ENCODE measurements at regions not wholly inside any gene's neighbourhood (a gene's known extent, or its start where the extent isn't known, plus 50 kb on each side); places are given as distances from the start of the nearest gene placed in this dataset.
A peak's percentile ranks its signal among the peaks of the same experiment; 100 is the strongest.
"Not testable (repeated sequence)": the region's sequence is repeated elsewhere in the genome, so short reads cannot be mapped to it uniquely, and the experiment has no call there.

DNA sequence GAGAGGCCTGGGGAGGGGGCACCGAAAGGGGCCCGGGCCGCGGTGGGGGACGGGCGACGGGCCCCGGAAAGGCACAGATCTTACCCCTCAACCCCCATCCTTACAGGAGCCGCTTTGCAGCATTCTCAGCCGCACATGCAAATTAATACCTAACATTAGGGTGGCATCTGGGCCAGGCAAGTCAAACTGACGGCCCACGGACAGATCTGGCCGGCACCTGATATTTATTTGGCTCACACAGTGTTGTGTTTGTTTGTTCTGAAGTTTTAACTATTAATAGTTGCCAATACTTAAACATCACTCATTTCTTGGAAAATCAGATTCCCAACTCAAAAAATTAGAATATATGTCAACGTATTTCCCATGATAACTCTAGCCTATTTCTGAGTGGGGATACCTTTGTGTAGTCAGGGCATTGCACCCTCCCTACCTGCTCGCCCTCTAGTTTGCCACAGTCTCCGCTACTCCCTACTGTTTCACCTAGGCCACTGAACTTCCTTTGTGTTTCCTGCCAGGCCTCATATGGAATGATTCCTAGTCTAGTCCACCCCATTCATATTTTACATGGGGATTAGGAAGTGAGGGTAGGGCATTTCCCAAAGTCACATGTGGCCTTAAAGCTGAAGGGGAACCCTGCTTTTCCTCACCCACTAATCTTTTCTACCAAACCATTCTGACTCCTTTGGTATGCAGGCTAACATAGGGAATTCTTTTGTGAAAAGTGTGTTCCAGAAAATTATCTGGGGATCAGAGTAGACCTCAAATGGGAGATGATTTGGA is 71.9 kb upstream of the LARP1 start:
- no peak overlapping the region for H3K27ac ChIP-seq (ENCODE audit: low read depth, low read length)
- H3K9me3 ChIP-seq (ENCODE audit: control insufficient read depth, insufficient read depth, low read length), result peaks cover 4% of the 10 kb centered on the region
- no peaks in the 10 kb centered on the region for H3K27me3 ChIP-seq (ENCODE audit: control insufficient read depth, insufficient read depth, low read length)
- no peak for DNase-seq (ENCODE audit: low read depth in 4 of 6, low spot score in 6 of 6)
- H3K4me3 ChIP-seq (ENCODE audit: low read depth, low read length), result peak overlapping the region; percentile 61
- no peaks in the 10 kb centered on the region for H3K36me3 ChIP-seq (ENCODE audit: control insufficient read depth, insufficient read depth, low read length)
- 0% methylated on average over 9 of the region's 16 CpGs for WGBS (ENCODE audit: insufficient coverage)
- peaks cover 15% of the 10 kb centered on the region for H3K4me1 ChIP-seq (ENCODE audit: control insufficient read depth, insufficient read depth, low read length)

DNA sequence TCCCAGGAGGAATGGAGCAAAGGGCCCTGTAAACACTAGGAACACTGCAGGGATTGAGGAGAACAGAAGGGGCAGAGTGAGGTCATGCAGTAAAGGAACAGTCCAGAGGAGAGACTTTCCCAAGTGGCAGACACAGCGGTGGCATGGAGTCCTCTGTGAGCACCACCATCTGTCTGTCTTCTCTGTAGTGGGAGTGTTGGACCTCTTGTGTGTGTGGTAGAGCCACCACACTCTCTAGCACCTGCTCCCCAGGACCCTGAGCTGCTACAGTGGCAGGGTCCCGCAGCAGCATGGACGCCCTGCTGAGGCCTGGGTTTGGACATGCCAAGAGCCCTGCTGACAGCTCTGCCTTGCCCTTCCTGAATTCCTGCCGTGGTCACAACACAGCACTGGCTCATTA is 75.7 kb upstream of the LARP1 start:
- H3K4me3 ChIP-seq (ENCODE audit: low read depth, low read length), result no peak overlapping the region
- no peak overlapping the region for H3K27ac ChIP-seq (ENCODE audit: low read depth, low read length)
- no peaks in the 10 kb centered on the region for H3K27me3 ChIP-seq (ENCODE audit: control insufficient read depth, insufficient read depth, low read length)
- H3K36me3 ChIP-seq (ENCODE audit: control insufficient read depth, insufficient read depth, low read length), result no peaks in the 10 kb centered on the region
- no peak for DNase-seq (ENCODE audit: low read depth in 4 of 6, low spot score in 6 of 6)
- no peaks in the 10 kb centered on the region for H3K9me3 ChIP-seq (ENCODE audit: control insufficient read depth, insufficient read depth, low read length)
- WGBS (ENCODE audit: insufficient coverage), result 69% methylated on average over 3 of the region's 4 CpGs
- H3K4me1 ChIP-seq (ENCODE audit: control insufficient read depth, insufficient read depth, low read length), result peaks cover 15% of the 10 kb centered on the region

DNA sequence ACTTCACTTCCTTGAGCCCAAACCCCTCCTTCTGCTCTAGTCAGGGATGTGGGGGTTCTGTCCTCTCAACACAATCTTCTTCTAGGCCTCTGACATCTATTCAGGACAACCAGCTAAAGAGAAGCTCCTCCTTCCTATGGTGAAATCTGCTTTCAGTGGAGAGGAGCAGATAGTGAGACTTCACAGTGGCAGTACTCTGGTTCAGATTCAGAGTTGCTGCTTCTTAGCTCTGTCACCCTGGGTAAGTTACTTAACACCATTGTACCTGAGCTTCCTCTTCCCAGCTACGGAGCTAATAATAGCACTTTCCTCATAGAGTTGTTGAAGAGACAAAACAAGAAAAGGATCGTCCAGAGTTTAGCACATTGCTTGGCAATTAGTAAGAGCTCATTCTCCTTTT is 77.3 kb upstream of the LARP1 start:
- Histone ChIP-seq H3K9me3 (ENCODE audit: control insufficient read depth, insufficient read depth, low read length) (no peaks in the 10 kb centered on the region), H3K27ac (ENCODE audit: low read depth, low read length) (no peak overlapping the region), H3K36me3 (ENCODE audit: control insufficient read depth, insufficient read depth, low read length) (no peaks in the 10 kb centered on the region), H3K27me3 (ENCODE audit: control insufficient read depth, insufficient read depth, low read length) (no peaks in the 10 kb centered on the region), H3K4me1 (ENCODE audit: control insufficient read depth, insufficient read depth, low read length) (peaks cover 9% of the 10 kb centered on the region), H3K4me3 (ENCODE audit: low read depth, low read length) (no peak overlapping the region)
- DNase-seq (ENCODE audit: low read depth in 4 of 6, low spot score in 6 of 6), result no peak
- no CpG with 5 or more reads among the region's 2 CpGs for WGBS (ENCODE audit: insufficient coverage)

DNA sequence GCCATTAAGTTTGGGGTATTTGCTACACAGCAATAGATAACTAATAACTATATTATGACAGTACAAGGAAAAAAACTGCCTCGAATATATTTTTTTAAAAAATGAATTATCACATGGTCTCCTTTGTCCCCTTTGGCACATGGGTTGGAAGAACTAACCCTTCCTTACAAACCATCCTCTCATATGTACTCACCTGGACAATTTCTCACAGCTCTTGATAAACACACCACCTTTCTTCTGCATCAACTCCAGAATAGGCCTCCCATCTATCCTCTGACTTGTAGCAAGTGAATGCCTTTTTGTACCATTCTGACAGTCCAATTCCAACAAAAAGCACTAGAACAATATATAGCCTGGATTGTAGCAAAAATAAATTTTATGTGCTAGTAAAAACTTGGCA is 78.7 kb upstream of the LARP1 start:
- no peak overlapping the region for H3K4me3 ChIP-seq (ENCODE audit: low read depth, low read length)
- H3K36me3 ChIP-seq (ENCODE audit: control insufficient read depth, insufficient read depth, low read length), result no peaks in the 10 kb centered on the region
- H3K9me3 ChIP-seq (ENCODE audit: control insufficient read depth, insufficient read depth, low read length), result no peaks in the 10 kb centered on the region
- H3K27me3 ChIP-seq (ENCODE audit: control insufficient read depth, insufficient read depth, low read length), result no peaks in the 10 kb centered on the region
- WGBS (ENCODE audit: insufficient coverage), result no CpG with 5 or more reads among the region's 1 CpG
- H3K4me1 ChIP-seq (ENCODE audit: control insufficient read depth, insufficient read depth, low read length), result no peaks in the 10 kb centered on the region
- no peak overlapping the region for H3K27ac ChIP-seq (ENCODE audit: low read depth, low read length)
- no peak for DNase-seq (ENCODE audit: low read depth in 4 of 6, low spot score in 6 of 6)

DNA sequence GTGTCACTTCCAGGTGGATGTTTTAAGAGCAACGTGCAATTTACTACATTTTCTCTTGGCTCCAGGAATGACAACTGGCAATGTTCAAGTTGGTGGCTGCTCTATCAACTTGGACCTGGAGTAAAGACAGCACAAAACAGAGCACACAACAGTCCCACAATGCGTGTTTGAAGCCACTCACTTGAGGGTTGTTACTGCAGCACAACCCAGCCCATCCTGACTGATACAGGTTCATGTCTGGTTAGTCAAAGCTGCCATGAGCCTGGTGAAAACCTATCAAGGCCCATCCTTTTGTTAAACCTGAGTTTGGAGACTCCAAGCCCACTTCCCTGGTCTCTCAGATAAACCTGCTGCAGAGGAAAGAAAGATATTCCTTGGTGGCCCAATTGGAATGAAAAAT is 81.1 kb upstream of the LARP1 start:
- 100% methylated on average over 2 of the region's 2 CpGs for WGBS (ENCODE audit: insufficient coverage)

DNA sequence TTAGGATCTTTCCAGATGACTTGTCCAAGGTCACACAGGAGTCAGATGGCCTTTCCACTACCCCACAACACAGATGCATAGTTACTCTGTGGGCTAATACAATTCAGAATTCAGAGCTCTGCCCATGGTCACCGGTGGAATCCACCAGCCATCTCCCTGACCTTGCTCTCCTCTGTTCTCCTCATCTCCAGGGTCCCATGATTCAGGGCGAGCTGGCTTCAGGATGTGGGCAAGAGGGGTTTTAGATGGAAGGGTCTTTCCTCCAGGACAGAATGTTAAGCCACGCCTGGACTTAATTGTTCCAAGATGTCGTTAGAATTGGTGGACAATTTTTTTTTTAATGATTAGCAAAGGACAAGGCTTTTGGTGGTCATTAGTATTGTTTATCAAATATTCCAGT is 81.7 kb upstream of the LARP1 start:
- H3K4me3 ChIP-seq (ENCODE audit: low read depth, low read length), result no peak overlapping the region
- no peaks in the 10 kb centered on the region for H3K9me3 ChIP-seq (ENCODE audit: control insufficient read depth, insufficient read depth, low read length)
- no peak for DNase-seq (ENCODE audit: low read depth in 4 of 6, low spot score in 6 of 6)
- H3K27ac ChIP-seq (ENCODE audit: low read depth, low read length), result no peak overlapping the region
- 83% methylated on average over 1 of the region's 4 CpGs for WGBS (ENCODE audit: insufficient coverage)
- H3K36me3 ChIP-seq (ENCODE audit: control insufficient read depth, insufficient read depth, low read length), result no peaks in the 10 kb centered on the region
- no peaks in the 10 kb centered on the region for H3K4me1 ChIP-seq (ENCODE audit: control insufficient read depth, insufficient read depth, low read length)
- no peaks in the 10 kb centered on the region for H3K27me3 ChIP-seq (ENCODE audit: control insufficient read depth, insufficient read depth, low read length)

More for the DNA sequence above, 81.1 kb upstream of the LARP1 start:
- H3K4me1 ChIP-seq (ENCODE audit: control insufficient read depth, insufficient read depth, low read length), result no peaks in the 10 kb centered on the region
- H3K36me3 ChIP-seq (ENCODE audit: control insufficient read depth, insufficient read depth, low read length), result no peaks in the 10 kb centered on the region
- H3K4me3 ChIP-seq (ENCODE audit: low read depth, low read length), result no peak overlapping the region
- H3K27me3 ChIP-seq (ENCODE audit: control insufficient read depth, insufficient read depth, low read length), result no peaks in the 10 kb centered on the region
- H3K27ac ChIP-seq (ENCODE audit: low read depth, low read length), result no peak overlapping the region
- no peak for DNase-seq (ENCODE audit: low read depth in 4 of 6, low spot score in 6 of 6)
- no peaks in the 10 kb centered on the region for H3K9me3 ChIP-seq (ENCODE audit: control insufficient read depth, insufficient read depth, low read length)

DNA sequence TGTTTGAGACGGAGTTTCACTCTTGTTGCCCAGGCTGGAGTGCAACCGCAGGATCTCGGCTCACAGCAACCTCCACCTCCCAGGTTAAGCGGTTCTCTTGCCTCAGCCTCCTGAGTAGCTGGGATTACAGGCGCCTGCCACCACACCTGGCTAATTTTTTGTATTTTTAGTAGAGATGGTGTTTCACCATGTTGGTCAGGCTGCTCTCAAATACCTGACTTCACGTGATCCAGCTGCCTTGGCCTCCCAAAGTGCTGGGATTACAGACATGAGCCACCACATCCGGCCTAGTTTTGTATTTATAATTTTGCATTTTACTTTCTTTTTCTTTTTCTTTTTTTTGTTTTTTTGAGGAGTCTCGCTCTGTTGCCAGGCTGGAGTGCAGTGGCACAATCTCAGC is 85.3 kb upstream of the LARP1 start:
- H3K27ac ChIP-seq (ENCODE audit: low read depth, low read length); H3K4me1 ChIP-seq (ENCODE audit: control insufficient read depth, insufficient read depth, low read length); H3K27me3 ChIP-seq (ENCODE audit: control insufficient read depth, insufficient read depth, low read length); H3K4me3 ChIP-seq (ENCODE audit: low read depth, low read length); H3K9me3 ChIP-seq (ENCODE audit: control insufficient read depth, insufficient read depth, low read length); DNase-seq (ENCODE audit: low read depth in 4 of 6, low spot score in 6 of 6); H3K36me3 ChIP-seq (ENCODE audit: control insufficient read depth, insufficient read depth, low read length): not testable (repeated sequence)
- WGBS (ENCODE audit: insufficient coverage), result 88% methylated on average over 1 of the region's 8 CpGs

DNA sequence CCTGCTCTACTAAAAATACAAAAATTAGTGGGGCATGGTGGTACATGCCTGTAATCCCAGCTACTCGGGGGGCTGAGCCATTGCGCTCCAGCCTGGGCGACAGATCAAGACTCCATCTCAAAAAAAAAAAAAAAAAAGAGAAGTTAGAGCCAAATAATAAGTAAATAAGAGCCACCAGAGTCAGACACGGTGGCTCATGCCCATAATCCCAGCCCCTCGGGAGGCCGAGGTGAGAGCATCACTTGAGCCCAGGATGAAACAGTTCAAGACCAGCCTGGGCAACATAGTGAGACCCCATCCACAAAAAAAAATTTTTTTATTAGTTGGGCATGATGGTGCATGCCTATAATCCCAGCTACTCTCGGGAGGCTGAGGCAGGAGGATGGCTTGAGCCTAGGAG is 85.8 kb upstream of the LARP1 start:
- H3K4me3 ChIP-seq (ENCODE audit: low read depth, low read length), result no peak overlapping the region
- no peak for DNase-seq (ENCODE audit: low read depth in 4 of 6, low spot score in 6 of 6)
- peaks cover under 1% of the 10 kb centered on the region for H3K9me3 ChIP-seq (ENCODE audit: control insufficient read depth, insufficient read depth, low read length)
- 100% methylated on average over 1 of the region's 7 CpGs for WGBS (ENCODE audit: insufficient coverage)
- no peaks in the 10 kb centered on the region for H3K4me1 ChIP-seq (ENCODE audit: control insufficient read depth, insufficient read depth, low read length)
- H3K36me3 ChIP-seq (ENCODE audit: control insufficient read depth, insufficient read depth, low read length), result no peaks in the 10 kb centered on the region
- no peaks in the 10 kb centered on the region for H3K27me3 ChIP-seq (ENCODE audit: control insufficient read depth, insufficient read depth, low read length)
- H3K27ac ChIP-seq (ENCODE audit: low read depth, low read length), result no peak overlapping the region

DNA sequence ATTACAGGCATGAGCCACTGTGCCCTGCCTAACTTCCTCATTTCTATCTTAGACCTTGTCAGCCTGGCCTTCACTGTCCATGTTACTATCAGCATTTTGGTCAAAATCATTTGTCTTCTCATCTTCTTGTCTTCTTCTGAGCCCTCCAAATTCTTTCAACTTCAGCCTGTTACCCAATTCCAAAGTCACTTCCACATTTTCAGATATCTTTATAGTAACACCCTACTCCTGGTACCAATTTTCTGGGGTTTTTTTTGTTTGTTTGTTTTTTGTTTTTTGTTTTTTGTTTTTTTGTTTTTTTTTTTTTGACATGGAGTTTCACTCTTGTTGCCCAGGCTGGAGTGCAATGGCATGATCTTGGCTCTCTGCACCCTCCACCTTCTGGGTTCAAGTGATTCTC is 90.3 kb upstream of the LARP1 start:
- no peak overlapping the region for H3K4me3 ChIP-seq (ENCODE audit: low read depth, low read length)
- no peaks in the 10 kb centered on the region for H3K4me1 ChIP-seq (ENCODE audit: control insufficient read depth, insufficient read depth, low read length)
- H3K27me3 ChIP-seq (ENCODE audit: control insufficient read depth, insufficient read depth, low read length), result no peaks in the 10 kb centered on the region
- no peak overlapping the region for H3K27ac ChIP-seq (ENCODE audit: low read depth, low read length)
- H3K9me3 ChIP-seq (ENCODE audit: control insufficient read depth, insufficient read depth, low read length), result peaks cover 1% of the 10 kb centered on the region
- no peak for DNase-seq (ENCODE audit: low read depth in 4 of 6, low spot score in 6 of 6)
- H3K36me3 ChIP-seq (ENCODE audit: control insufficient read depth, insufficient read depth, low read length), result no peaks in the 10 kb centered on the region

DNA sequence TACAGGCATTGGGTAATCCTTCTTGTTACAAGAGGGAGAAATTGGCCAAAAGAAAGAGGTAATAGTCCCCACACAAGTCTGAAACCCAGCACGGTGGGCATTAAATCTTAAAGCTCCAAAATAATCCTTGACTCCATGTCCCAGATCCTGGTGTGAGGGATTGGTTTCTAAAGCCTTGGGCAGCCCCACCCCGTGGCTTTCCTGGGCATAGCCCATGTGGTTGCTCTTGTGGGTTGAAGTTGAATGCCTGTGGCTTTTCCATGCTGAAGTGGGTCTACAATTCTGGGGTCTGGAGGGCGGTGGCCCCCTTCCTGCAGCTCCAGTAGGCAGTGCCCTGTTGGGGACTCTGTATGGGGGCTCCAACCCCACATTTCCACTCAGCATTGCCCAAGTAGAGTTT is 91.8 kb upstream of the LARP1 start:
- no peak overlapping the region for H3K4me3 ChIP-seq (ENCODE audit: low read depth, low read length)
- DNase-seq (ENCODE audit: low read depth in 4 of 6, low spot score in 6 of 6), result no peak
- 50% methylated on average over 2 of the region's 3 CpGs for WGBS (ENCODE audit: insufficient coverage)
- H3K27me3 ChIP-seq (ENCODE audit: control insufficient read depth, insufficient read depth, low read length), result no peaks in the 10 kb centered on the region
- peaks cover 1% of the 10 kb centered on the region for H3K9me3 ChIP-seq (ENCODE audit: control insufficient read depth, insufficient read depth, low read length)
- H3K4me1 ChIP-seq (ENCODE audit: control insufficient read depth, insufficient read depth, low read length), result no peaks in the 10 kb centered on the region
- no peaks in the 10 kb centered on the region for H3K36me3 ChIP-seq (ENCODE audit: control insufficient read depth, insufficient read depth, low read length)
- H3K27ac ChIP-seq (ENCODE audit: low read depth, low read length), result no peak overlapping the region
